BLaER1 treated with 17β-estradiol and CSF1 and Interleukin-3, amounts not matched to agents 10 nM and 100 nM (cell line): ENCODE measurements at regions not wholly inside any gene's neighbourhood (a gene's known extent, or its start where the extent isn't known, plus 50 kb on each side); places are given as distances from the start of the nearest gene placed in this dataset.

ENCODE experiments used
- H3K27ac ChIP-seq, 11 experiments: shearing (Covaris generic); formaldehyde crosslinking; 2 replicates each; pipeline ENCODE4 v1.8.1; 2022
- H3K27me3 ChIP-seq, 11 experiments: shearing (Covaris generic); formaldehyde crosslinking; 2 replicates each; pipeline ENCODE4 v1.8.1; 2022
- H3K36me3 ChIP-seq, 11 experiments: shearing (Covaris generic); formaldehyde crosslinking; 2 replicates each; pipeline ENCODE4 v1.8.1; 2022
- H3K4me1 ChIP-seq, 10 experiments: shearing (Covaris generic); formaldehyde crosslinking; 2 replicates each; pipeline ENCODE4 v1.8.1; 2022
- H3K4me2 ChIP-seq, 11 experiments: shearing (Covaris generic); formaldehyde crosslinking; 2 replicates each; pipeline ENCODE4 v1.8.1; 2022
- H3K4me3 ChIP-seq, 10 experiments: shearing (Covaris generic); formaldehyde crosslinking; 2 replicates each; pipeline ENCODE4 v1.8.1; 2022
- H3K9ac ChIP-seq, 11 experiments: shearing (Covaris generic); formaldehyde crosslinking; 2 replicates each; pipeline ENCODE4 v1.8.1; 2022
- H3K9me3 ChIP-seq, 11 experiments: shearing (Covaris generic); formaldehyde crosslinking; replicated peaks in 1 of 11; 2 replicates each; pipeline ENCODE4 v1.8.1; 2022
- H4K20me1 ChIP-seq, 11 experiments: shearing (Covaris generic); formaldehyde crosslinking; 2 replicates each; pipeline ENCODE4 v1.8.1; 2022
- Cebpa-rat ChIP-seq, 11 experiments: shearing (Covaris generic); IDR thresholded peaks; 2 replicates each; pipeline ENCODE4 v1.8.1; 2022

- Histone ChIP-seq H3K9me3 (peaks cover 0 to 6% (median 0%) of the 10 kb centered on the region in 11 experiments; a peak in 1 of 22 replicates), H3K4me1 (peaks cover 7 to 17% (median 12%) of the 10 kb centered on the region in 10 experiments), H3K27me3 (no peaks in the 10 kb centered on the region), H4K20me1 (no peaks in the 10 kb centered on the region), H3K27ac (no peak overlapping the region), H3K9ac (no peak overlapping the region), H3K4me3 (no peak overlapping the region), H3K36me3 (no peaks in the 10 kb centered on the region), H3K4me2 (peak overlapping the region in 10 of 11 experiments; percentile 51 to 84 (median 70); a peak in 18 of 22 replicates)
- no peak for TF ChIP-seq Cebpa-rat (IDR thresholded peaks at IDR 0.05)
These were observed 220.4 kb upstream of the HEY2 start for GRCh38 chr6:125529061-125529460.

GRCh38 chr6:125533710-125534397, 215.6 kb upstream of the HEY2 start:
- H4K20me1 ChIP-seq, result no peaks in the 10 kb centered on the region
- H3K4me3 ChIP-seq, result no peak overlapping the region
- H3K9ac ChIP-seq, result no peak overlapping the region
- H3K36me3 ChIP-seq, result no peaks in the 10 kb centered on the region
- no peak overlapping the region for H3K27ac ChIP-seq
- no peaks in the 10 kb centered on the region for H3K27me3 ChIP-seq
- H3K4me1 ChIP-seq, result peaks cover 0 to 9% (median 3%) of the 10 kb centered on the region in 10 experiments; a peak in 17 of 20 replicates
- no peak for TF ChIP-seq Cebpa-rat (IDR thresholded peaks at IDR 0.05)
- no peak overlapping the region for H3K4me2 ChIP-seq
- peaks cover 0 to 6% (median 0%) of the 10 kb centered on the region in 11 experiments; a peak in 1 of 22 replicates for H3K9me3 ChIP-seq

GRCh38 chr6:125534430-125535263, 214.8 kb upstream of the HEY2 start:
- Histone ChIP-seq H3K4me3 (no peak overlapping the region), H3K36me3 (no peaks in the 10 kb centered on the region), H3K27ac (no peak overlapping the region), H3K27me3 (no peaks in the 10 kb centered on the region), H3K4me2 (no peak overlapping the region), H3K9me3 (peaks cover 0 to 6% (median 0%) of the 10 kb centered on the region in 11 experiments; a peak in 1 of 22 replicates), H4K20me1 (no peaks in the 10 kb centered on the region), H3K4me1 (peaks cover 0 to 7% (median 0%) of the 10 kb centered on the region in 10 experiments; a peak in 1 of 20 replicates), H3K9ac (no peak overlapping the region)
- no peak for TF ChIP-seq Cebpa-rat (IDR thresholded peaks at IDR 0.05)

- H3K4me2 ChIP-seq, result no peak overlapping the region
- H3K36me3 ChIP-seq, result no peaks in the 10 kb centered on the region
- no peak overlapping the region for H3K27ac ChIP-seq
- TF ChIP-seq Cebpa-rat (IDR thresholded peaks at IDR 0.05), result no peak
- H3K9ac ChIP-seq, result no peak overlapping the region
- H3K4me1 ChIP-seq, result peaks cover 0 to 7% (median 0%) of the 10 kb centered on the region in 10 experiments; a peak in 1 of 20 replicates
- H3K27me3 ChIP-seq, result no peaks in the 10 kb centered on the region
- H3K4me3 ChIP-seq, result no peak overlapping the region
- peaks cover 0 to 9% (median 0%) of the 10 kb centered on the region in 11 experiments; a peak in 1 of 22 replicates for H3K9me3 ChIP-seq
- H4K20me1 ChIP-seq, result no peaks in the 10 kb centered on the region
These were observed 212.3 kb upstream of the HEY2 start for GRCh38 chr6:125537090-125537489.

GRCh38 chr6:125539892-125540291, 209.5 kb upstream of the HEY2 start:
- H3K4me3 ChIP-seq, result no peak overlapping the region
- no peaks in the 10 kb centered on the region for H3K36me3 ChIP-seq
- TF ChIP-seq Cebpa-rat (IDR thresholded peaks at IDR 0.05), result no peak
- H3K9me3 ChIP-seq, result peaks cover 0 to 6% (median 0%) of the 10 kb centered on the region in 11 experiments; a peak in 1 of 22 replicates
- no peaks in the 10 kb centered on the region for H3K4me1 ChIP-seq
- H3K27me3 ChIP-seq, result no peaks in the 10 kb centered on the region
- H3K4me2 ChIP-seq, result no peak overlapping the region
- H3K27ac ChIP-seq, result no peak overlapping the region
- no peak overlapping the region for H3K9ac ChIP-seq
- no peaks in the 10 kb centered on the region for H4K20me1 ChIP-seq

GRCh38 chr6:125544819-125545218, 204.6 kb upstream of the HEY2 start:
- Histone ChIP-seq H3K9ac (no peak overlapping the region), H3K27me3 (no peaks in the 10 kb centered on the region), H3K9me3 (peaks cover 0 to 6% (median 0%) of the 10 kb centered on the region in 11 experiments; a peak in 1 of 22 replicates), H4K20me1 (no peaks in the 10 kb centered on the region), H3K4me2 (no peak overlapping the region), H3K4me1 (peaks cover 0 to 9% (median 0%) of the 10 kb centered on the region in 10 experiments; a peak in 2 of 20 replicates), H3K36me3 (no peaks in the 10 kb centered on the region), H3K27ac (no peak overlapping the region), H3K4me3 (no peak overlapping the region)
- no peak for TF ChIP-seq Cebpa-rat (IDR thresholded peaks at IDR 0.05)

- no peak overlapping the region for H3K9ac ChIP-seq
- no peaks in the 10 kb centered on the region for H3K27me3 ChIP-seq
- no peaks in the 10 kb centered on the region for H3K36me3 ChIP-seq
- no peak overlapping the region for H3K4me3 ChIP-seq
- H3K4me2 ChIP-seq, result peak overlapping the region in 3 of 11 experiments; percentile 0 to 27 (median 21); a peak in 1 of 22 replicates
- H3K4me1 ChIP-seq, result peaks cover 0 to 9% (median 0%) of the 10 kb centered on the region in 10 experiments; a peak in 2 of 20 replicates
- no peaks in the 10 kb centered on the region for H4K20me1 ChIP-seq
- no peak overlapping the region for H3K27ac ChIP-seq
- peaks cover 0 to 5% (median 0%) of the 10 kb centered on the region in 11 experiments; a peak in 1 of 22 replicates for H3K9me3 ChIP-seq
- no peak for TF ChIP-seq Cebpa-rat (IDR thresholded peaks at IDR 0.05)
These were observed 202.6 kb upstream of the HEY2 start for GRCh38 chr6:125546841-125547251.

- H4K20me1 ChIP-seq, result no peaks in the 10 kb centered on the region
- 0 out of 22 replicates have a peak, but pooled peaks cover 0 to under 1% (median 0%) of the 10 kb centered on the region in 11 experiments for H3K9me3 ChIP-seq
- H3K4me3 ChIP-seq, result no peak overlapping the region
- no peak overlapping the region for H3K9ac ChIP-seq
- H3K4me1 ChIP-seq, result peaks cover 0 to 9% (median 0%) of the 10 kb centered on the region in 10 experiments; a peak in 2 of 20 replicates
- no peaks in the 10 kb centered on the region for H3K36me3 ChIP-seq
- H3K27me3 ChIP-seq, result no peaks in the 10 kb centered on the region
- no peak overlapping the region for H3K4me2 ChIP-seq
- H3K27ac ChIP-seq, result no peak overlapping the region
- no peak for TF ChIP-seq Cebpa-rat (IDR thresholded peaks at IDR 0.05)
These were observed 202.1 kb upstream of the HEY2 start for GRCh38 chr6:125547381-125547780.
